ENCODE measurements at regions not wholly inside any gene's neighbourhood (a gene's known extent, or its start where the extent isn't known, plus 50 kb on each side); places are given as distances from the start of the nearest gene placed in this dataset.
"Not testable (repeated sequence)": the region's sequence is repeated elsewhere in the genome, so short reads cannot be mapped to it uniquely, and the experiment has no call there.

DNA sequence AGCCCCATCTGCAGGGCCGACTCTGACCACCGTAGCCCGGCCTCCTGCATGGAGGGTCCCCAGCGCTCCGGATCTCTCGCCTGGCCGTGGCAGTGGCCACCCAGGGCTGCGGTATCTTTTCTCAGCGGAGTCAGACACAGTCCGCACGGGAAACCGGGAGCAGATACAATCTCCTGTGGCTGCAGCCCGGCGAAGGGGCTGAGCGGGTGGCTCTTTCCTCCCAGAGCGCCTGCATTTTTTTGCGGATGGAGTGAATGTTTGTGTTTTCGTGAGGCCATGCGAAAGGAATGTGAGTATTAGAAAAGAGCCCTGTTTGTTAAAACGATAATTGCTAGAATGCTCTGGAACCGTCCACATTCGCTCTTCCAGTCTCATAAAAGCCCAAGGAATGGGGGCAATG is 53.4 kb upstream of the PTCH1 start:
- TF ChIP-seq, protein P1, sequence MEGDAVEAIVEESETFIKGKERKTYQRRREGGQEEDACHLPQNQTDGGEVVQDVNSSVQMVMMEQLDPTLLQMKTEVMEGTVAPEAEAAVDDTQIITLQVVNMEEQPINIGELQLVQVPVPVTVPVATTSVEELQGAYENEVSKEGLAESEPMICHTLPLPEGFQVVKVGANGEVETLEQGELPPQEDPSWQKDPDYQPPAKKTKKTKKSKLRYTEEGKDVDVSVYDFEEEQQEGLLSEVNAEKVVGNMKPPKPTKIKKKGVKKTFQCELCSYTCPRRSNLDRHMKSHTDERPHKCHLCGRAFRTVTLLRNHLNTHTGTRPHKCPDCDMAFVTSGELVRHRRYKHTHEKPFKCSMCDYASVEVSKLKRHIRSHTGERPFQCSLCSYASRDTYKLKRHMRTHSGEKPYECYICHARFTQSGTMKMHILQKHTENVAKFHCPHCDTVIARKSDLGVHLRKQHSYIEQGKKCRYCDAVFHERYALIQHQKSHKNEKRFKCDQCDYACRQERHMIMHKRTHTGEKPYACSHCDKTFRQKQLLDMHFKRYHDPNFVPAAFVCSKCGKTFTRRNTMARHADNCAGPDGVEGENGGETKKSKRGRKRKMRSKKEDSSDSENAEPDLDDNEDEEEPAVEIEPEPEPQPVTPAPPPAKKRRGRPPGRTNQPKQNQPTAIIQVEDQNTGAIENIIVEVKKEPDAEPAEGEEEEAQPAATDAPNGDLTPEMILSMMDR (IDR thresholded peaks at IDR 0.05; ENCODE audit: low read depth, low read length, missing control alignments), result no peak
- peak; percentile 18 for DNase-seq (ENCODE audit: low read depth)
- no peak overlapping the region for H3K4me3 ChIP-seq (ENCODE audit: low read depth, low read length)
- in situ Hi-C loops (cut with HindIII; ENCODE audit: low sequenced_read_pairs), result no loop called here

DNA sequence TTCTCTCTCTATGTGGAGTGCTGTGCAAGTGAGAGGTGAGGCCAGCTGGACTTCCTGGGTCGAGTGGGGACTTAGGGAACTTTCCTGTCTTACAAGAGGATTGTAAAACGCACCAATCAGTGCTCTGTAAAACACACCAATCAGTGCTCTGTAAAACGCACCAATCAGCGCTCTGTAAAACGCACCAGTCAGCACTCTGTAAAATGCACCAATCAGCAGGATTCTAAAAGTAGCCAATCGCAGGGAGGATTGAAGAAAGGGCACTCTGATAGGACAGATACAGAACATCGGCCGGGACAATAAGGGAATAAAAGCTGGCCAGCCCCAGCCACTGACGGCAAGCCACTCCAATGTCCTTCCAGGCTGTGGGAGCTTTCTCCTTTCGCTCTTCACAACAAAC is 52.0 kb upstream of the PTCH1 start:
- in situ Hi-C loops (cut with HindIII; ENCODE audit: low sequenced_read_pairs); H3K4me3 ChIP-seq (ENCODE audit: low read depth, low read length); DNase-seq (ENCODE audit: low read depth): not testable (repeated sequence)

All from astrocyte of the cerebellum (primary cell).